NCI-H1105 (cell line): ENCODE measurements at regions not wholly inside any gene's neighbourhood (a gene's known extent, or its start where the extent isn't known, plus 50 kb on each side); places are given as distances from the start of the nearest gene placed in this dataset.
"Not testable (repeated sequence)": the region's sequence is repeated elsewhere in the genome, so short reads cannot be mapped to it uniquely, and the experiment has no call there.

ENCODE experiments used
- DNase-seq: peaks from one replicate; lab custom pipeline; 2025; lab: John Stamatoyannopoulos, UW

DNA sequence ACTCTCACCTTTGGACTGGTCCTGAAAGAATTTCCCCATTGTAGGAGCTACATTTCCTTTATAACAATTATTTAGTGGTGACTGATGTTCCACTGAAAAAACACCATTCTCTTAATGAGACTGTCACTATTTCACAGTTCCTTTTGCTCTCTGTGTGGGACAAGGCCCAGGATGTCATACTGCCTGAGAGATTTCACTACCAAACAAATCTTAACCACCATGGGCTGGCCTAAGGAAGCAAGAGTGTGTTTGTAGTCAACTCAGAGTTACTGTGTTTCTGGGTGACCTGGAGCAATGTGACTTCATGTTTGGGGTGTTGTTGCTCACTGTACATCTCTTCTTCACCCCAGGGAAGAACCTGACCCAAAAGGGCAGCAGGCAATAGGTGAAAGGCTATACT, 50.1 kb upstream of the ZNF608 start:
- no peak for DNase-seq

- no peak for DNase-seq
These were observed 51.2 kb upstream of the ZNF608 start for GRCh38 chr5:124797665-124798087.

DNA sequence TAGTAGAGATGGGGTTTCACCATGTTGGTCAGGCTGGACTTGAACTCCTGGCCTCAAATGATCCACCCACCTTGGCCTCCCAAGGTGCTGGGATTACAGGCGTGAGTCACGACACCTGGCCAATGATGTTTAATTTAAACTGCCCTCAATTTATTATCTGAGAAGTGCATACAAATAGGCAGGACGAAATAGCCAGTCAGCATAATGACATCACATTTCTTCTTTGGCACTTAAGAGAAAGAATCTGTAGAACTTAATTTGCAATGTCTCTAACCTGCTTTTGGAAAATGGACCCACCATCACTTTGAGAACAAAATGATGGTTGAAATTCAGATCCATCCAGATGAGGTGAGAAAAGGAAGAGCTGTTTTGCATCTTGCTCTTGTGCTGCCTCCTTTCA, 52.5 kb upstream of the ZNF608 start:
- no peak for DNase-seq

DNA sequence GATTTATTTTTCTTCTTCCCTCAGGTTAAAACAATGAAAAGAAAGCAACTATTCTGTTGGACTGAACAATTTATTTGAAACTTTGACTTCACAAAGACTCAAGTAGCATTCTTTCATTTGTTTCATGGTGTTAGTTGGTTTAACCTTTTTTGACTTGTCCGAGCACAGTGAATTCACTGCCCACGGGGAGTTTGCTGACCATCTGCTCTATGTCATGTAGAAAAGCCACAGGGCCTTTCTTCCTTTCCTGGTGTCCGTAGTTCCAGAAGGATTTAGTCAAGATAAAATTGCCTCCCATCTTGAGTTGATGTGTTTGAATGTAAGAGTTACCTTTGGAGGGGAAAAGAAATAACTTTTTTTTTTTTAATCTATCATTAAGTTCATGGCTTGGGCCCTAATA, 55.1 kb upstream of the ZNF608 start:
- no peak for DNase-seq

- DNase-seq: no peak
These were observed 57.3 kb upstream of the ZNF608 start for GRCh38 chr5:124803617-124804323.

- DNase-seq: no peak
These were observed 59.6 kb upstream of the ZNF608 start for GRCh38 chr5:124806026-124806372.

- peak; percentile 88 for DNase-seq
These were observed 60.1 kb upstream of the ZNF608 start for GRCh38 chr5:124806373-124807077.

DNA sequence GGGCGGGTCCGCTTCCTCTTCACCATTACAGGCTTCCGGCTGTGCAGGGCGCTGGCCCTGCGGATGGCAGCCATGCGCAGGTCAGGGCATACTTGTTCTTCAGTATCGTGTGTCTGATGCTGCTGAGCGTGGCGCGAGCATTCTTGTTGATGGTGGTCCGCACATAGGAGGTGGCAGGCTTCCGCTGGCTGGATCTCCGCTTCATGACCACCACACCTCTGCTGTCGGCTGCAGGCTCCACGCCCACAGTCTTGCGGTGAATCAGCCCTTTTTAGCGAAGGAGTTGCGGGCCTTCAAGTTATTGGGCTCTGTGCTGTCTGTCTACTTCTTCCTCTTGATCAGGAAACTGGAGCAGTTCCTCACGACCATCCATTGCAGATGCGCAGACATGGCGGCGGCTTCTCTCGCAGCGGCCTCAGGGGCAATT, 62.4 kb upstream of the ZNF608 start:
- DNase-seq: no peak

DNA sequence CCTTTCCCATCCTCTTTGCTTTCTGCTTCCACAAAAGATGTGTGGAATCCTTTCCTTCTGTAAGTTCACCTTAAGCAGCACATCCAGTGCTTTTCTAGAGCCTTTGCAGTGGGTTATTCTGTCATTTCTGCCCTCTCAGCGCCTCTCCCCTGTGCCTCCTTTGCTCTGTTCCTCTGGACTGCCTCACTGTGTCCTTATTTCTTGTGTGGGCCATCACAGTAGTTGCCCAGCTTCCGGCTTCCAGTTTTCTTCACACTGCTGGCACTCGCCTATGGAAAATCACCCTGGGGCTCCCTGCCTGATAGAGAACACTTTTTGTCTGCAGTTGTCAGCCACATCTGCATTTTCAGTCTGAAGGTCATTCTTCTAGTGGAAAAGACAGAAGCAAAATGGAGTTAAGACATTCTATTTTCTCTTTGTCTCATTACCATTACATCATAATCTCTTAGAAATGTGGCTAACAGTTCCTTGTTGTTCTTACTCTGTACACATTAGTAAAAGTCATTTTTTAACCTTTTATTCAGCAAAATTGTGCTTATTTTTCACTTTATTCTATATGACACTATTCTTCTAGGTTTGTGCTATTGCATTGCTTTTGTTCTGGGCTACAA, 64.1 kb upstream of the ZNF608 start:
- DNase-seq: no peak

- no peak for DNase-seq
These were observed 66.4 kb upstream of the ZNF608 start for GRCh38 chr5:124812771-124813358.

GRCh38 chr5:124816381-124816780, 69.9 kb upstream of the ZNF608 start:
- no peak for DNase-seq

DNA sequence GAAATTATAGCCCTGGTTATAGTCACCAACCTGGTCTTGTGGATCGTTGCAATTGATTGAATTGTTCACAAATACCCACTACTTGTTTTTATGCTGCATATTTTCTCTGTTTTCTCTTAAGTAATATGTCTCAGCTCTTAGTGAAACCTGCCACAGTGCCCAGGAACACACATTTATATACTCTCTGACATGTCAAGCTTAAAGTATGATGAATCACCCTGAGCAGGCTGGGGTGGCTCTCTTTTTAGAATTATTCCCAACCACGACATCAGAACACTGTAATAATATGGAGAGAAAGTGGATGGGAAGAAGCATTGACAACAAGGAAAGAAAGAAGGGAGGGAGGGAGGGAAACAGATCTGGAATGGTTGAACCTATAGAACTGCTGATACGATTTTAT, 72.8 kb upstream of the ZNF608 start:
- no peak for DNase-seq

GRCh38 chr5:124822647-124823046, 76.2 kb upstream of the ZNF608 start:
- DNase-seq: no peak

- DNase-seq: no peak
These were observed 76.9 kb upstream of the ZNF608 start for GRCh38 chr5:124823380-124823779.

DNA sequence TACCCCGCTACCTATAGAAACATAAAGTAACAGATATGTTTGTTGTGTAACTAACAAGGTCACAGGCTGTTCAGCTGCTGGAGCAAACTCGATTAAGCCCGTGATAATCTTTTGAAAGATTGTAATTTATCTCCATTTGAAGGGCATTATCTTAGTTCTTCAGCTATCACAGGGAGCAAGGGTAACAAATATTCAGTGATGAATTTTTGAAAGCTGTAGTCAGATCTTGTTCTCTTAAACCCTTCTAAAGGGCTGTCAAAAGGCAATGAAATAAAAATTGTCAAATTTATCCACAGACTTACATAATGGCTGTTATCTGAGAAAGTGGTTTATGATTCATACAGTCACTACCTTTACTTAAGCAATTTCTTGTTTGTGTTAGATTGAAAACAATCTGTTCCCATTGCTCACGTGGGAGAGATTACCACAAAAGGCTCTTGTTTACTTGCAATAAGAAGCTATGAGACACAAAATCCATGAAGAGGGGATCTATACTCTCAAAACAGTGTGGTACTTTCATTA, 78.3 kb upstream of the ZNF608 start:
- DNase-seq: no peak

DNA sequence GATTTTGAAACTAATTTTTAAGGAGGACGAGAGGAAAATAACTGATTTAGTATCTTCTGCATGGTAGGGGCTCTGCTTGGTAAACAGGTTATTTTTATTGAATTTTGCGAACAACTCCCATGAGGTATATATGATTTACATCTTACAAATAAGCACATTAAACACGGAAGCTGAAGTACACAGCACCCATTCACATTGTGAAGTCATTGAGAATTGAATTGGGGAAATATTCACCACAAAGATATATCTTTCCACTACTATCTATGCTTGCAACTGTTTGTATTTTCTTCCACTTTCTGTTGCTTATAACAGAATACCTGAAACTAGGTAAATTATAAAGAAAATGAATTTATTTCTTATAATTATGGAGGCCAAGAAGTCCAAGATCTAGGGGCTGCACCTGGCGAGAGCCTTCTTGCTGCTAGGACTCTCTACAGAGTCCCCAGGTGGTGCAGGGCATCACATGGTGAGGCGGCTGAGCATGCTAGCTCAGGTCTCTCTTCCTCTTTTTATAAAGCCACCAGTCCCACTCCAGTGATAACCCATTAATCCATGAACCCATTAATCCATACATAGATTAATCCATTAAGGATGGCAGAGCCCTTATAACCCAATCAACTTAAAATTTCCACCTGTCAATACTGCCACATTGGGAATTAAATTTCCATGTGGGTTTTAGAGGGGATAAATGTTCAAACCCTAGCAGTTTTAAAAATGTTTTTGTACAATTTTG, 79.0 kb upstream of the ZNF608 start:
- no peak for DNase-seq

DNA sequence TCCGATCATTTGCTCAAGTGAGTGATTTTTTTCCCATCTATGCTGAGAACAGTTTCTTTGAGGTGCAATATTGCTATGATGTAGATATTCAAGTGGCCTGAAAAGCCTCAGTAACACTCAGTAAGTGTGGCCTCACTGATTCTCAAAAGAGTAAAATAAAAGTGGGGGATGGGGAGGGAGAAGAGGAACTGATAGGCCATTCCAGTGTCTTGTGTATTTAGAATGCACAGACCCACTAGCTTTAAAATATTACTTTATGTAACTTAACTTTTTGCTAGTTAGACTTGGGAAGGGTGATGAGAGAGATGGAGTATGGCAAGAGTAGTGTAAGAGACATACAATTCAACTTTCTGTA, 79.5 kb upstream of the ZNF608 start:
- DNase-seq: no peak

- DNase-seq: no peak
These were observed 82.3 kb upstream of the ZNF608 start for GRCh38 chr5:124828731-124829234.

DNA sequence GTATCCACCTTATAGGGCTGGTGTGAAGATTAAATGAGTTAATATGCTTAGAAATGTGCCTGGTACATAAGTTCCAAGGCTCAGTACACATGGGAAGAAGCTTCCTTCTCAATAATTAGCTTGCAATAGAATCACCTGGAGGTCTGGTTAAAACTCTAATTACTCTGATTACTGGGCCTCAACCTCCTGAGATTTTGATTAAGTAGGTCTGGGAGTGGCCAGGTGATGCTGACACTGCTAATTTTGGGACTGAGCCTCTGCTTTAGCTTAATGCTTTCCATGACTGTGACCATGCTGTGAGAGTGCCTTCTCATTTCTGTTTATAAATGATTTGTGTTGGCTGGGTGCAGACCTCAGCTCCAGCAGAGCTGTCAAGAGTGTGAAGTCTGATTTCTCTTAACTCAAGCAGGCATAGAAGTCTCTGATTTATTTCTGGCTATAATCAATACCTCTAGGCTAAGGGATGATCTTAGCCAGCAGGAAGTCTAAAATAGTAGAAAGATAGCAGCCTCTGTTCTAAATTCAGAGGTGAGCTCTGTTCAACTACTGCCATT, 85.3 kb upstream of the ZNF608 start:
- DNase-seq: no peak

DNA sequence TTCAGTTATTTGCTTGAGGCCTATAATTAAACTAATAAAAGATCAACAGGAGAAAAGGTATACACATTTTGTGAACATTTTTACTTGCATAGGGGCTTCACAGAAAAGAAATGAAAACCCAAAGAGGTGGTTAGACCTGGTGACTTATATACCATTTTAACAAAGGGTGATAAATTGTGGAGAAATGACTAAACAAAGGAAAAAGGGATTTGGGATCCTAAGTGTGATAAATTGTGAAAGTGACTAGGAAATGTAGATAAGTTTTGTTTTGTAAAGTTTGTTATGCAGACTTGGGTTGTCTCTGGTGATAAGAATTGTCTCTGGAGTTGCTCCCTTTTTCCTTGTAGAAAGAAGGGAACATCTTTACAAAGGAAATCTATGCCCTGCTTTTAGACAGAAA, 86.1 kb upstream of the ZNF608 start:
- DNase-seq: no peak

- not testable (repeated sequence) for DNase-seq
These were observed 89.9 kb upstream of the ZNF608 start for GRCh38 chr5:124836314-124836713.
